ENCODE measurements at regions not wholly inside any gene's neighbourhood (a gene's known extent, or its start where the extent isn't known, plus 50 kb on each side); places are given as distances from the start of the nearest gene placed in this dataset.

GRCh38 chr2:188808947-188809355, 165.2 kb upstream of the COL3A1 start:
- H3K27ac ChIP-seq = no peak overlapping the region
- TF ChIP-seq CTCF (conservative IDR thresholded peaks at IDR 0.05) = no peak

GRCh38 chr2:188810586-188810985, 163.6 kb upstream of the COL3A1 start:
- no peak overlapping the region for H3K27ac ChIP-seq
- no peak for TF ChIP-seq CTCF (conservative IDR thresholded peaks at IDR 0.05)

DNA sequence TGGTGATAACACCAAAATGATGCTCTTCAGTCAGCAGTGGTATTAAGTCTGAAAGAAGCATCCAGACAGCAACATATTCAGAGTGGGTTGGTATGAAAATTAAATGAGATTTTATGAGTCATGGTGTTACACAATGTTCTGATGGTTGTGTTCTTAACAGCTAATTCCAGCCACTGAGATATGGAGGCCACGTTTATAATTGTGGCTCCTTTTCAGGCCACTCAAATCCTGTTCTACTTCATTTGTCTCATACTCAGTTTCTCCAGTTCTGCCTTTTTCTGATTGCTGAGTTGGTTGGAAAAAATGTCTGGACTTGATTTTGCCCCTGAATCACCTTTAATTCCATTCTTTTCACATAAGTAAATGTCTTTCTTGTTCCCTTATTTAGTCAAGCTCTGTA, 162.7 kb upstream of the COL3A1 start:
- no peak for TF ChIP-seq CTCF (conservative IDR thresholded peaks at IDR 0.05)
- no peak overlapping the region for H3K27ac ChIP-seq

- no peak overlapping the region for H3K27ac ChIP-seq
Measured at GRCh38 chr2:188813315-188813714, 160.9 kb upstream of the COL3A1 start.

GRCh38 chr2:188813857-188814256, 160.3 kb upstream of the COL3A1 start:
- no peak for TF ChIP-seq CTCF (conservative IDR thresholded peaks at IDR 0.05)
- H3K27ac ChIP-seq = no peak overlapping the region

More at GRCh38 chr2:188813315-188813714, 160.9 kb upstream of the COL3A1 start:
- TF ChIP-seq CTCF (conservative IDR thresholded peaks at IDR 0.05) = no peak

DNA sequence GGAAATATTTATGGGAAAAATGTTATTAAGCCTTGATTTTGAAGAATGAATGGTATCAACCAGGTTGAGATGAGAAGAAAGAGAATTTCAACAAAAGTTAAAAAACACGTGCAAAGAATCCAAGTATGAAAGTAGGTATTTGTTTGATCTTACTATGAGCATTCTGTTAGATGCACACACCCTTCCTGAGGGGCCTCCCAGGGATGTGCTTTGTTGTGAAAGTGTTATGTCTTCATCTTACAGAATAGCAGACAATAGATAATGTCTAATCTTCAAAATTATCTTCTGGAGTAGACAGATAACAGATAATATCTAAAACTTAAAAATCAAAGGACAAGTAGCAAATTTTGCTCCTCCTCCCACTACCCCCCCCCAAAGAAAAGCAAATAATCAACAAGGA, 155.2 kb upstream of the COL3A1 start:
- H3K27ac ChIP-seq = no peak overlapping the region
- TF ChIP-seq CTCF (conservative IDR thresholded peaks at IDR 0.05) = no peak

- H3K27ac ChIP-seq = no peak overlapping the region
- TF ChIP-seq CTCF (conservative IDR thresholded peaks at IDR 0.05) = no peak
Measured at GRCh38 chr2:188819792-188820191, 154.4 kb upstream of the COL3A1 start.

GRCh38 chr2:188820576-188820975, 153.6 kb upstream of the COL3A1 start:
- no peak overlapping the region for H3K27ac ChIP-seq
- TF ChIP-seq CTCF (conservative IDR thresholded peaks at IDR 0.05) = no peak
